Glomerular endothelial cell (primary cell): ENCODE measurements at regions not wholly inside any gene's neighbourhood (a gene's known extent, or its start where the extent isn't known, plus 50 kb on each side); places are given as distances from the start of the nearest gene placed in this dataset.

Experiments used
- DNase-seq: peaks from one replicate; pipeline ENCODE4 v3.0.0-alpha.2; 2011; ENCODE audit warnings: low read depth, low spot score; ENCODE audit errors: extremely low read depth

DNA sequence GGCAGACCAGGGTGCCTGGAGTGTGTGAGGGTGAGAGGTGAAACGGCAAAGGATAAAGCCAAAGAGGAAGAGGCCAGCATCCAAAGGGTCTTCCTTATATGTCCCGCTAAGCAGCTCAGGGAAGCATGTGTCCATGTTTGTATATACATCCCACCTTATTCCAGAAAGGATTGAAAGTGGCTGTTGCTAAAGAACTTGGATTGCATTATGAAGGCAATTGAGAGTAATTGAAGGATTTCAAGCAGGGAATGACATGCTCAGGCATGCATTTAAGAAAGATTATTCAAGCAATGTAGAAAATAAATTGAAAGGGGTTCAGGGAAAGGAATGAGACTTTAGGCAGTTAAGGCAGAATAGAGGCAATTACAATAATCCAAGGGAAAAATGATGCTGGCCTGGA, 237.6 kb upstream of the SOX9 start:
- no peak for DNase-seq

DNA sequence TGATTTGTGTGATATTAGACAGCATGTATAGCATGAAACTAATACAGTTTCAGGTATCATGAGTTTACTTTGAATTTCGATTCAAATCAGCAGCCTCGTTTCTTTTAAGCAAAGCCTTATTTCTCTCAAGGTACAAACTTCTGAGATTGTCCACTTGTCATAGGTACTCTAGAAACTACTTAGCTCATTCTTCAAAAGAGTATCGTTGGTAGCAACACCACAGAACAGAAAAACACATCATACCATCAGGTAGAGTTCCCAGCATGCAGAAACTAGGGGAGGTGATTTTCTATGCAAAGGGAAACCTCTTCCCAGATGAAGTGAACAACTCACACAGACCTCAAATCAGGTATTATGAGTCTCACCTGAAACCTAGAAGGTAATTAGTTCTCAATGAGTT, 237.0 kb upstream of the SOX9 start:
- DNase-seq: no peak

DNA sequence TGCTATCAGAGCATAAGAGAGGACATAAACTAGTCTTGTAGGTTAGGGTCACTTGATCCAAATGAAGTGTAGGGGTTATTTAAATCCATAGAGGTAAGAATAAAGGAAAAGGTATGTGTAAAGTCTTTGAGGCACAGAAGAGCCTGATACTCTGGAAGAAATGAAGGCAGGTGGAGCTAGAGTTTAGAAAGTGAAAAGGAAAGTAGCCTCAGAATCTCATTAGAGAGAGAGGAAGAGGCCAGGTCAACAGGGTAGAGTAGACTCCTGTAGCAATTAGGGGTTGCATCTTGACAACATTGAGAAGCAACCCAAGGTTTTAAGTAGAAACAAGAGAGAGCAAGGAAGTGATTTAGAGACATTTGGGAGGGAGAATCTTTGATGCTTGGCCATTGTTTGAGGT, 235.2 kb upstream of the SOX9 start:
- DNase-seq: no peak

DNA sequence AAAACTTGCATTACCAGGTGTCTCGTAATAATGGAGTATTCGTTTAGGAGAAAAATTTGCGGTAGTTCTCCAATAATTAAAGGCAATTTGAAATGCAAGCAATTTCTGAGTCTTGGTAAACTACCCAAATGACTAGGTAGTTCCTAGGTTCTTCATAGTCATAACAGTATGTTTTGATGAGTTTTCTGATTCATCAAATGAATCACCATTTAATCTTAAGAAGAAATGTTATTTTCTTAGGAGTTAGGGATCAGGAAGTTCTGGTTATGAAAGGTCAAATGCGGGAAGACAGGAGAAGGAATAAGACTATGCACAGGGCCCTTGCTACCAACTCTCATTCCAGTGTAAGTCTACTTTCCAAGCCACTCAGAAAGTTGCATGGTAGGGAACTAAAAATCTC, 221.5 kb upstream of the SOX9 start:
- DNase-seq: no peak

DNA sequence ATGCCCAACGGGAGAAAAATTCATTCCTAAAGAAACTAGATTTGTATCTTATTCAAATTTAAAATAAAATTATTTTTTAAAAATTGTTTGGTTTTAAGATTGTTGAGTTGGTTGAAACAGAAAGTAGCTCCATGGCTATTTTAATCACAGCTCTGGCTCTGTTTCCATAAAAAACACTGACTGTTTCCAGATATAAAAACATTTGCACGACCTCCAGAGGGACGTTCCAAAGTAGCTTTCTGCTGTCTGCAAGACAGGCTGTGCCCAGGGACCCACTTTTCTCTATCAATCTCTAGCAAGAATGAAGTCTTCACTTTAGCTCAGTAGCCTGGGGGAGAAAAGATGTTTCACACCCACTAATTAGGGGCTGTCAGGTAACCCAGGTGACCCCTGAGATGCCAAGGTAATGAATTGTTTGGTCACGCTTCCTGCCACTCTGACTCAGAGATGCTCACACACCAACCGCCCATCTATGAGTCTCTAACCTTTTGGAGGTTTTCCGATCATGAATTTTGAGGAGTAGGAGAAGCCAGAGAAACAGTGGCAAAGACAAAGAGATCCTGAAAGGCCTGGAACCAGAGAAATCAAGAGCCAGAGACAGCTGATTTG, 220.1 kb upstream of the SOX9 start:
- no peak for DNase-seq

DNA sequence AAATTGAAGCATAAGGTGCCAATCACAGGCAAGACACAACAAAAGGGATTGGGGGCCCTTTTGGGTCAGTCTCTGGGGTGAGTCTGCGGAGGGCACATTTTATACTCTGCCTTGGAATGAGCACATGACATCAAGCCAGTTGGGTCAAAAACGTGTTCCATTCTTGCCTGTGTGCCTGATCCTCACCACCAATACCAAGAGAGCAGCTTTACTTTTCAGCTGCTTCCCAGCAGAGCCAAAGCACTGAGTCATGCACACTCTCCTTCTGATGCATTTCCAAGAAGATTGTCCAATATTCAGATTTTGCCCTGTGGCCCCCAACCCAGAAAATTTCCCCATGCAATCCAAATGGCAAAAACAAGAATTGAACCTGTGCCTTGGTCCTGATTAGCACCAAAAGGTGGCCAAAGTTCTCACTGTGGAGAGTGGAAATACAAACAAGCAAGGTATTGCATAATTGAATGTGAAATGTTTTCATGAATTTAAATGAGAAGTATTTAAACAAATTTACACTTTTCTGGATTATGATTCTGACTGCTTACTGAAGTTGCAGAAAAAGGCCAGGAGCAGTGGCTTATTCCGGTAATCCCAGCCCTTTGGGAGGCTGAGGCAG, 217.8 kb upstream of the SOX9 start:
- DNase-seq: no peak

DNA sequence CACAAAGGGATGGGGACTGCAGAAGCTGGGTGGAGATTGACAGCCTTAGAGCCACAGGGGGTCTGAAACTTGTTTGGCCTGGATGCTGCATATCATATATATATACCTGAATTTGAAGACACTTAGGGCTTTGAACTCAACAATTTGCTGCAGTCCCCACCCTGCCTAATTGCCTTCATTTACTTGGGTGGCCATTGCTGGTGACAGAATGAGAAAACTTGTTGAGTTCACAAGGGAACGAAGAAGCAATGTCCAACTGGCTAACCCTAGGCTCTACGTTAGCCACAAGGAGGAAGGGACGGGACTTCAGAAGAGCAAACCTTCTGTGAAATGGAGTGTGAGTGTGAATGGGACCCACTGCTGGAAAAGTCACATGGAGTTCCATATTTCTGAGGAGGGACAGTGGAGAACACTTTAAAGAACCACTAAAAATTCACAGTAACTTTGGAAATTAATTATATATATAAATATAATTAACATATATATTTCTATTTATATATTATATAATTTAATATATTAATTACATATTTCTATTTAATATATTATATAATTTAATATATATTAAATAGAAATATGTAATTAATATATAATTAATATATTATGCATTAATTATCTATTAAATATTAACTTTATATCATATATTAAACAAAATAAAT, 215.3 kb upstream of the SOX9 start:
- DNase-seq: no peak

DNA sequence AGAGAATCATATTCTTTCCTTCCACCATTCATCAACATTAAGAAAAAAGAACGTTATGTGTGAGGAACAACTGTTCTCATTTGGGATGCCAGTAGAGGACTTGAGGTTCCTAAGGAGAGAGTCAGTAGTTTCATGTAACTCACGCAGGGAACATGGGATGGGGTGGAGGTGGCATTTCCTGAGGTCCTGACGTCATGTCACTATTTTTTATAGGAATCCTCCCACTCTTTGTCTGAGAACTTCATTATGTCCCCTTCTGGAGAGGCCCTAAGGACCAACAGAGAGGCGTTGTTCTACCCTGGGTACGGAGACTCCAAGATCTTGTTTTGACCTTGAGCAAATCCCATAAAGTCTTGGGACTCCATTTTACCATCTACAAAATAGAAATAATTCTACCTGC, 211.7 kb upstream of the SOX9 start:
- DNase-seq: no peak

DNA sequence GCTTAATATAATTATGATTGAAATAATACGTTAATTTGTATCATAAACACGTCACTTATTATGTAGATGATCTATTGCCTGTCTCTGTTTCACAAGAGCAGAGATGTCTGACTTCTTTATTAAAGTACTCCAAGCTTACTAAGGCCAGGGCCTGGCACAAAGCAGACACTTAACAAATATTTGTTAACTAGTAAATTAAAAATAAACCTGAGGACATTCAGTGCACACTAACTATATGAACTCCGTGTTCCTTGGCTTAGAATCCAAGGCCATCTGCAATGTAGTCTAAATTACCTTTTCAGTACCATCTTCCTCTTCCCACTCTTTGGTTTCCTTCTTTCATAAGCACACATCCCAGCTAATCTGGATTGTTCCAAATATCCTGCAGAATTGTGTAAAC, 210.8 kb upstream of the SOX9 start:
- DNase-seq: no peak

DNA sequence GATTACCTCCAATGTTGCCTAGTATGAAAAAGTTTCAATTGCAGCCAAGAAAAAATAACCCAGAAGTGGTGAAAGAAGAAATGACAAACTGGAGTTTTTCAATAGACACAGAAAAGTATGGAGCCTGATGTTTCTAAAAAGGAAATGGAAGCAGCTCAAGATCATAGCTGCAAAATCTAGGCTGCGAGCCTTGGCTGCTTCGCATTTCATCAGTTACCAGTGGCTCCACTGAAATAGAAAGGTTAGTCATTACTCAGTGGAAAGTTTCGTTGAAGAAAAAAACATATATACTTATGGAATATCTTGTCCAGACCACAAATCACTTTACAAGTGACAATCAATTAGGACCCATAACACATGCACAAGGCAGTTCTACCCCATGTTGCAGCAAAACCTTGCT, 206.8 kb upstream of the SOX9 start:
- DNase-seq: no peak

DNA sequence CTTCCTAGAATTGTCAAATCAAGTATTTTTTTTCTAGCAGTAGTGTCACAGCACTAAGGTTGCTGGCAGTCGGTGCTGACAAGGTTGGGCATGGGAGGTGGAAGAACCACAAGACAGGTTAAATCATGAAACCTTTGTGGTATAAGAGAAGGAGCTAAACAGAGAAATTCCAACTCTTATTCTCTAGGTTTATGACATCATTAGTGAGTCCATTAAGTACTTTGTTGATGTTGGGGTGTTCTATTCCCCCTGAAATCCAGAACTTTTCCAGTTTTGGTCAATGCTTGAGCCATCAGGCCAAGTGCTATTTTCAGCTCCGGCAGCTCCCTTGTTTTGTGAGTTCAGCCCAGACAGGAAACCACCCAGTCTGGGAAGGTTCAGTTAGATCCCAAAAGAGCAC, 206.0 kb upstream of the SOX9 start:
- no peak for DNase-seq

DNA sequence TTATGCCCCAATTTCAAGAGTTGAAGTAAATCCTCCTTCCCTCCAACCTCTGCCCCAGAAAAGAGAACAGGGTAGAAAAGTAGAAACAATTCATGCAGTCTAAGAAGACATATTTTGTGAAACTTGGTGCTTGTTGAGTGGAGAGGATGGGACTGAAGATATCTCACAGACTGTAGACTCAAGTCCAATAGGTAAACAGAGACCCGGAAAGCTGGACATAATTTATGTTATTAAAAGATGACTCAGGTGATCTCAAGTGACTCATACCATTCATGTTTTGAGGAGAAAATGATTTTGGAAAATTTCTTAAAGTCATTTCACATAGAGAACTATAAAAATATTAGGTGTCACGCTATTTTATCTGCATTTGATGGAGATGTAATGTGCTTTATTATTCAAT, 203.1 kb upstream of the SOX9 start:
- DNase-seq: no peak

DNA sequence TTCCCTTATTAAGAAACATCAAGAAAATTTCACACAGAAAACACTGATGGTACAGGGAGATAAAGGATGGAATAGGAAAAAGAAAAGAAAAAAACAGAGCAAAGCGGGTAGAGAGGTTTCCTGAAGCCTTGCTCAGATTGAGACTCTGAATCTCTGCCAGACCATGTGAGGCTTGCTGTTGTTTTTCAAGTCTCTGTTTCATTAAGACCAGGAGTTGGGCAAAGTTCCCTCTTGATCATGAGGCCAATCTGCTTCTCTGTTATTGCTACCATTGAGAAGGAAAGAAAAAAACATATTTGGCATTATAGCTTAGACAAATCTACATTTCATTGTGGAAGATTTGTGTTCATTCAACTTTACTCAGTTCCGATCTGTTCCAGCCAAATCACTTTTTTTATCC, 201.6 kb upstream of the SOX9 start:
- no peak for DNase-seq

DNA sequence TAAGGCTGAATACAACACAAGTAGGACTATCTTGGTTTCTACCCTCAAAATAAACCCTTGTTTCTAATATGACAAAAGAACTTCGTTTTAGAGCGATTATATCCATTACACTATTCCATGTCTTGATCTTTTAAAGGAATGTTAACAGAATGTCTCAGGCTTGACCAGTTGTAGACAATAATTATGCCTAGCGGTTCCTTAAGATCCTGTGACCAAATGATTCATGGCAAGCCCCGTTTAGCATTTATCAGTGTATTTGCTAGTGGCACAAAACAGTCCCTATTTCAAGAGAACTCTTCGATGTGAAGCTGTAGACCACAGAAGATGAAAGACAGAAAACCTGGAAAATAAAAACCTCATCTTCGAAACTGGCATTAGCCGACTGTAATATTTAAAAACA, 200.9 kb upstream of the SOX9 start:
- no peak for DNase-seq

DNA sequence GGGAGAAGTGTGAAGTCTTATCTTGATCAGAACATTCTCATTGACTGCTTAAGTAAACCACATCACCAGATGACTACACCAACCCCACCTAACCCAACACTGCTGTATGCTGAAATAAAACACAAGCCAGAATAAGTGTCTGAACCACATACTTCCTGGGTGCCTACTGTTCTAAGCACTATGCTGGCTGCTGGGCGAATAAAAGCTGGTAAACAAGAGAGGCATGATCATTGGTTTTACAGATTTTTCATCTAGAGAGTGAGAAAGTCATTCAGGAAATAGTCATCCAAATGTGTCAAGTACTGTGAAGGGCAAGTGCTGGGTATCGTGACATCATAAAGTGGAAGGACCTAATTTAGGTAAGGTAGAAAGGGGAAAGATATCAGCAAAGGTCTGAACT, 199.0 kb upstream of the SOX9 start:
- no peak for DNase-seq

DNA sequence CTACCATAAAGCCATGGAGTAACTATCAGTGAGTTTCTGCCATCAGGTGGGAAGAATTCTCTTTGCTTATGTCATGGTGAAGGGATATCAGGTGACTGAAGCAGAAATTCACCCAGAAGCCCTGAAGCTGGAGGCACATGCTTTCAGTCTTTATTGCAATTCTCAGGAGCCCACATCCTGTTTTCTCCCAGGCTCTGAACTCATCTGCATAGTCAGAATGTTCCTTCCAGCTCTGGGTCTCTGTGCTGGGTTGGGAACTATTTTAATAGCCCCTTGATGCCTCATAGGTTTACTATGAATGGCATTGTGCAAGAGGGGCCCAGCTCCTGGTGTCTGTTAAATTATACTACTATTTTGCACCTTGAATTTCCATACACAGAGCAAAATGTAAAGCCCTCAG, 198.4 kb upstream of the SOX9 start:
- no peak for DNase-seq

DNA sequence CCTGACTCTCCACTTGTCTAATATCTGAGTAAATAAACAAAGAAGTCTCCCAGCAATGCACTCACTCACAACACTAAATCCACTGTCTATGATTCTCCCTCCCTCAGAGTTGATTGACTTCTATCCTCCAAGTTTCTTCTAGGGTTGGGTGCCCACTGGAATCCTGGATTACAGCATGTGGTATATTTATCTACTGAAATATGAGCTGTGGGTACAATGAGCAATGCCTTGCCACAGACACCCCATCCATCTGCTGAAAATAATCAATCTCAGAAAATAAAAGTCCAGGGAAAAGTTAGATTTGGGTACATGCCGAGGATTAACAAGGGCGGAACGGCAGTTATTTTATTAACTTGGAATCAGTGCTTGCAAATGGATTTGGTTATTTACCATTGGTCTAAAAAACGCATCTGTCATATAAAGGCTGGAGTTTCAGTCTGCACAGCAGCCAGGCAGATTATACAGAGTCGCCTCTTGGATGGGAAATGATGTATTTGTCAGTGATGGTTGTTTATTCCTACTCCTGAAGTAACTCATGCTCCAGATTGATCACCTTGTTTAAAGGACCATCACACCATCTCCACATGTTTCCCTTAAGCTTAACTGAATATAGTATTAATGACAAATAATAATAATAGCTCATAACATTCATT, 193.9 kb upstream of the SOX9 start:
- no peak for DNase-seq

DNA sequence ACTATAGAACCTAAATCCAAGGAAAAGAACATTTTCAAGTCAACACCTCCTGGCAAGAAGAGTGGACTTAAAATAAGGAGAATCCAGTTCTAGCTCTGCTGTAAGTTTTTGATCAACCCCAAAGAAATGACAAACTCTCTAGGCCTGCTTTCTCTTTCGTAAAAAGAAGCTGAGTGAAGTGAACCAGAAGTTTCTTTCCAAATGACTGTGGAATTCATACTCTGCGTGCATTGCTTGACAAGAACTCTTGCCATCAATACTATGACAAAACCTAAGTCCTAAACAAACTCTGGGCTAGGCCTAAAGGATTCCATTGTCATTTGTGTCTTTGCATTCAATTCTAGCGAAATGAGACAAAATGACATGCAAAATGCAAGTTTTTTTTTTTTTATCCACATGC, 187.5 kb upstream of the SOX9 start:
- no peak for DNase-seq

DNA sequence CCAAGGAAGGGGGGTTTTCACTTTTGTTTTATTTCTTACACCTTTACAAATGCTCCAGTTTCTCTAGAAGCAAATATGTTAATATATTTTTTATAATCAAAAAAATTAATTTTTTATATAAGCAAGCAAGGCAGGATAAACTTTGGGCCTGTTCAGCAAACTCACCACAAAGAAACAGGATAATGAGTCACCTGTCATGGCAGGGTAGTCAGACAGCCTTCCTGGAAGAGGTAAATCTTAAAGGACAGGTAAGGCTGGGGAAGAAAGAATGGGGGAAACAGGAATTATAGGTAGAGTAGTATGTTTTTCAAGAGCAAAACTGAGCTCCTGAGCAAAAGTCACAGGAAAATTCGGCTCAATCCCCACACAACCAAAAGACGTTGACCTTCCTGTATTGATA, 186.3 kb upstream of the SOX9 start:
- no peak for DNase-seq

DNA sequence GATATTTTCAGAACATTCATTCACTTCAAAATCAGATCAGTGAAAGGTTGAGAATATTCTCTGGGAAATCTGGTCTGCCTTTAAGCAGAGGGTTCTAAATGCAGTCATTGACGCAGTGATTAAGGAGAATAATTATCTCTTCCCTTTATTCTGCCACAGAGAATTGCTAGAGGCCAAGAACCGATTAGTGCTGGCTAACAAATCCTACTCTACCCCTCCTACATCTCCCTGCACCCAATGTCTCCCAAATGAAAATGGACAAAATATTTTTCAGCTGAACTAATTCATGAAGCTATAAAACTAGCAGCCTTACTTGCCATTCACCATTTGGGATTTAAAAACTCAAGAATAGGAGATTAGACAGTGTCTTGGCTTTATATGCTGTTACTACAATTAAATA, 185.5 kb upstream of the SOX9 start:
- DNase-seq: no peak

DNA sequence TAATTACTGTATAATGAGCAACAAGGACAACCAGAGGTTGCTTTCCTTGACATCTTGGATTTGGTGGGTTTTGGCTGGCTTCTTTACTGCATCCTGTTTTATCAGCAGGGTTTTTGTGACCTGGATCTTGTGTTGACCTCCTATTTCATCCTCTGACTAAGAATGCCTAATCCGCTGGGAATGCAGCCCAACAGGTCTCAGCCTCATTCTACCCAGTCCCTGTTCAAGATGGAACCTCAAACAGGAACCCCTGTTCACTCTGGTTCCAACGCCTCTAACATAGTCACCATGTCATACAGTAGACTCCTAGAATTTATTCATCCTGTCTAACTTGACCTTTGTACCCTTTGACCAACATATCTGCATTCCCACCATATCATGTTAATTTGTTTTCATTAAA, 183.8 kb upstream of the SOX9 start:
- no peak for DNase-seq

DNA sequence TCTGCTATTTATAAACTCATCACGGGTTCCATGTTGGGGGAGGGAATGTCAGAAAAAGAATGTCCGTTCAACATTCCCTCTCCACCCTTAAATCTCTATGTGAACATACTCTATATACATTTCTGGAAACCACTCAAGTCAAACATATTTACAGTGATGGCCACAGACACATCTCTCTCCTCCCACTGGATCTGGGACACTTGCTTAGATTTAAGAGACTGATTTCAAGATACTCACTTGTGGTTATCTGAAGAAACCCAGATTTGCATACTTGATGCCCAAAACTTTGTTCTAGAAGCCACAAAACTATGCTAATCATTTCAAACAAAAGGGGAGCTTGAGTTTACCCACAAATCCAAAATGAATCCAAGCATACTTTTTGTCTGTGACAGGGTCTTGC, 182.9 kb upstream of the SOX9 start:
- DNase-seq: no peak
